Fibroblast of pulmonary artery (primary cell): ENCODE measurements at regions not wholly inside any gene's neighbourhood (a gene's known extent, or its start where the extent isn't known, plus 50 kb on each side); places are given as distances from the start of the nearest gene placed in this dataset.

Experiments used
- DNase-seq: peaks from one replicate; pipeline ENCODE4 v3.0.0-alpha.2; 2010; ENCODE audit warnings: low read depth
- H3K4me3 ChIP-seq: replicated peaks from 2 replicates; pipeline ENCODE4 v1.5.1; 2011; ENCODE audit warnings: low read depth, mild to moderate bottlenecking, control low read depth, low read length, moderate library complexity
- CTCF ChIP-seq: IDR thresholded peaks from 2 replicates; pipeline ENCODE4 v1.5.1; 2011; ENCODE audit warnings: mild to moderate bottlenecking, control low read depth, low read length, inconsistent platforms; ENCODE audit errors: missing control alignments

DNA sequence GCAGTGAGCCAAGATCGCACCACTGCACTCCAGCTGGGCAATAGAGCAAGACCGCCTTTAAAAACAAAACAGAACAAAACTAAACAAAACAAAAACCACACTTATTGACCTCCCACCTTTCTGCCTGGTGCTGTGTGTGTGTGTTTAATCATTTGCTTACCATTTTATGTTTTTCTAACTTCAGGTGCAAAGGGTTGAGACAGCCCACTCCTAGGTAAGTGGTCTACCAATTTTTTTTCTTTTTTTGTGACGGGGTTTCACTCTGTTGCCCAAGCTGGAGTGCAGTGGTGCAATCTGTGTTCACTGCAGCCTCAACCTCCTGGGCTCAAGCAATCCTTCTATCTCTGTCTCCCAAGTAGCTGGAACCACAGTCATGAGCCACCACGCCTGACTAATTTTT, 65.8 kb downstream of the SALL1 start:
- DNase-seq, result no peak
- no peak for TF ChIP-seq CTCF
- H3K4me3 ChIP-seq, result no peak overlapping the region

DNA sequence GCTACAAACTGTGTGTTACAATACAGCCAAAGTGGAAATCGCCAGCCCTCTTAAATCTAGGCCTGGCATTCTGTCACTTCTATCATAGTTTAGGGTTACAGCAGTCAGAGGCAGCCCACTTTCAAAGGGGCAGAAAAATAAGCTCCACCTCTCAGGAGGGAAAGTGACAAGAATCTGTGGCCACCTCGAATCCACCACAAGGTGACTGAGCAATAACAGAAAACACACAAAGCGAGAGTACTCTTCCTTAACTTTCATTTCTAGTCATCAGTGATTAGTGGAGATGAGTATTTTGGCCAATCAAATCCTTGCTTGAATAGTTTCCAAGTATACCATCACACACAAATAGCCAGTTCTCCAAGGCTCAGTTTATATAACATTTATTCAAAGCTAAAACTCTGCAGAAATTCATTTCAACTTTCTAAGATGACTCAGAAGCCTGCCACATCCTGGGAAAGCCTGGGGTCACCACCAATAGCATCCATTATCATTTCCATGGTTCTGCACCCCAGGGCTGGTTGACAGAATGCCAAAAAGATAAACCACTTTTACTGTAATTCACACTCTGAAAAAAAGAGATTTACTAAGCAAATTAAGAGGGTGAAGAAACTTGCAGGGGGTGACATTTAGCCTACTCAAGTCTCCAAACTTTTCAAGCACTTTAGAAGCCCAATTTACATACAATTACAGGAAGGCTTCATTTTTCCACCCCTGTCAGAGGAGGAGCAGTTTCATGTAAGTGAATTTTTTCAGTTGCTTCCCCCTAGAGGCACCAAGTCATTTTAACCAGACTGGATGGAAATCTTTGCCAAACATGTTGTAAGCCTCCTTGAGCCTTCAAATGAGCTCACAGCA, 66.8 kb downstream of the SALL1 start:
- TF ChIP-seq CTCF, result no peak
- peak; percentile 12 for DNase-seq

DNA sequence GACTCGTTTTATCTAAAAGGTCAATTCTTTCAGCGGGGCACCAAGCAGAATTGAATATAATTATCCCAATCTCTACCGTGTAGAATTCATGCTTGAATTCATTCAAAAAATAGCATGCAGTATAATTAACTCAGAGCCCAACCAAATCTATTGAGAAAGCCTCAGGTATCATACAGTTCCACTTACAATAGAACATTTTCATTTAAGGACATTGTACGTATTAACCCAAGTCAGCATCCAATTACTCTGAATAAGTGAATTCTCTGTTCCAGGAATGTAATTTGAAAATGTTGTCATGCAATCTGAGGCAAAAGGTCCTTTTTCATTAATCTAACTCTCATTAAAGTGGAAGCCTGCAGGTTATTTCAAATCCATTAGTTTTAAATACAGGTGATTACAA, 78.5 kb downstream of the SALL1 start:
- no peak for TF ChIP-seq CTCF
- no peak overlapping the region for H3K4me3 ChIP-seq
- no peak for DNase-seq

More for the DNA sequence above, 66.8 kb downstream of the SALL1 start:
- H3K4me3 ChIP-seq, result no peak overlapping the region

- TF ChIP-seq CTCF, result no peak
Measured at GRCh38 chr16:51071326-51071725, 79.7 kb downstream of the SALL1 start.

GRCh38 chr16:51067352-51067751, 83.7 kb downstream of the SALL1 start:
- TF ChIP-seq CTCF, result no peak
- no peak for DNase-seq
- no peak overlapping the region for H3K4me3 ChIP-seq

More at GRCh38 chr16:51071326-51071725, 79.7 kb downstream of the SALL1 start:
- DNase-seq, result no peak
- H3K4me3 ChIP-seq, result no peak overlapping the region

GRCh38 chr16:51062039-51062438, 89.0 kb downstream of the SALL1 start:
- DNase-seq, result no peak
- no peak overlapping the region for H3K4me3 ChIP-seq
- TF ChIP-seq CTCF, result no peak

DNA sequence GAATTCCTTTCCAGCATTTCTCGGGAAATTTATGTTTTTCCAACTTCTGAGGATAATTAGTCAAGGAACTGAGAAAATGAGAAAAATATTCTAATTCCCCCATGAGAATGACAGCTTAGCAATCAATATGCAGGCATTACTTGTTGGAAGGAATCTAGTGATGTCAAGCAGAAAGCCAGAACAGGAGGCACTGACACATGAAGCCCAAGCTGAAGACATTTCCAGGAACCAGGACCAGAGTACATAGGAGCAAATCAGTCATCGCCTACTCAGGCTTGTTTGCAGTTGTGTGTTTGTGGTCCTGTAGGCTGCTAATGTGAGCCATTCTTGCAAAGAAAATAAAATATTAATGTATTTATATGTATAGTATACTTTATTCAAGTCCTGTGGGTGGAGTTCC, 89.7 kb downstream of the SALL1 start:
- no peak overlapping the region for H3K4me3 ChIP-seq
- no peak for TF ChIP-seq CTCF
- no peak for DNase-seq
